ENCODE measurements at regions not wholly inside any gene's neighbourhood (a gene's known extent, or its start where the extent isn't known, plus 50 kb on each side); places are given as distances from the start of the nearest gene placed in this dataset.

DNA sequence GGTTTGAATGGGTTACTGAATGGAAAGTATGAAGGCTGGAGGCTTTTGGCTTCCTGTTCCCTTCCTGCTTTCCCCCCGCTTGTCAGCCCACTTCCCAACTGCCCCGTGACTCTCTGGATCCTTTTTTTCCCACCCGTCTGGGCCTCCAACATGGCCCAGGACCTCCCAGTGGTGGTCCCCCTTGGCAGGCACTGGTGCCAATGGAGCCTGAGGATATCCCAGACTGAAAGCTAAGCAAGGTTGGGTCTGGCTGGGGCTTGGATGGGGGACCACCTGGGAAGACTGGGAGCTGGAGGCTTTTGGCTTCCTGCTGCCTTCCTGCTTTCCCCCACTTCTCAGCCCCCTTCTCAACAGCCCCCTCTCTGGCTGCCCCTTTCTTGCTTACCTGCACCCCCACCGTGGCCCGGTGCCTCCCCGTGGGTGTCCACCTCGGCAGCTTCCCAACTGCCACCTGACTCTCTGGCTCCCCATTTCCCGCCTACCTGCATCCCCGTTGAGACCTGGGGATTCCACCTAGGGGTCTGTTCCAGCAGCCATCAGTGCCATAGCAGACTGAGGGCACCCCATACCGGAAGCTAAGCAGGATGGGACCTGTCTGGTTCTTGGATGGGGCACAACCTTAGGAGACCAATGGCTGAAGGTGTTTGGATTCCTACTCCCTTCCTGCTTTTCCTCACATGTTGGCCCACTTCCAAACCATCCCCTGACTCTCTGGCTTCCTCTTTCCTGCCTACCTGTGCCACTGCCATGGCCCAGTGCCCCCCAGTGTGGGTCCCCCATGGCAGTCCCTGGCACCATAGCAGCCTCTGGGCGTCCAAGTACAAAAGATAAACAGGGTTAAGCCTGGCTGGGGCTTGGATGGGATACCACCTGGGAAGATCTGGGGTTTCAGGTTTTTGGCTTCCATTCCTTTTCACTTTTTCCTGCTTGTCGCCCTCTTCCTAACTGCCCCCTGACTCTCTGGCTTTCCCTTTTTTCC lies 2295.3 kb downstream of the TP53TG3F start:
- Histone ChIP-seq H3K9me3 (peaks cover 8% of the 10 kb centered on the region), H3K4me3 (no peak overlapping the region), H3K27me3 (ENCODE audit: insufficient read depth in 3 of 3, low read length in 2 of 3) (peaks cover 0 to 4% (median 0%) of the 10 kb centered on the region in 3 donors), H3K4me1 (no peaks in the 10 kb centered on the region), H3K27ac (no peak overlapping the region), H3K36me3 (ENCODE audit: insufficient read depth in 1 of 2, low read depth in 1 of 2) (no peaks in the 10 kb centered on the region)
- DNase-seq: no peak
- WGBS, 3 donors: 67 to 79% (median 72%) methylated on average over 11 to 12 of the region's 12 CpGs
- TF ChIP-seq, protein P1, sequence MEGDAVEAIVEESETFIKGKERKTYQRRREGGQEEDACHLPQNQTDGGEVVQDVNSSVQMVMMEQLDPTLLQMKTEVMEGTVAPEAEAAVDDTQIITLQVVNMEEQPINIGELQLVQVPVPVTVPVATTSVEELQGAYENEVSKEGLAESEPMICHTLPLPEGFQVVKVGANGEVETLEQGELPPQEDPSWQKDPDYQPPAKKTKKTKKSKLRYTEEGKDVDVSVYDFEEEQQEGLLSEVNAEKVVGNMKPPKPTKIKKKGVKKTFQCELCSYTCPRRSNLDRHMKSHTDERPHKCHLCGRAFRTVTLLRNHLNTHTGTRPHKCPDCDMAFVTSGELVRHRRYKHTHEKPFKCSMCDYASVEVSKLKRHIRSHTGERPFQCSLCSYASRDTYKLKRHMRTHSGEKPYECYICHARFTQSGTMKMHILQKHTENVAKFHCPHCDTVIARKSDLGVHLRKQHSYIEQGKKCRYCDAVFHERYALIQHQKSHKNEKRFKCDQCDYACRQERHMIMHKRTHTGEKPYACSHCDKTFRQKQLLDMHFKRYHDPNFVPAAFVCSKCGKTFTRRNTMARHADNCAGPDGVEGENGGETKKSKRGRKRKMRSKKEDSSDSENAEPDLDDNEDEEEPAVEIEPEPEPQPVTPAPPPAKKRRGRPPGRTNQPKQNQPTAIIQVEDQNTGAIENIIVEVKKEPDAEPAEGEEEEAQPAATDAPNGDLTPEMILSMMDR (IDR thresholded peaks at IDR 0.05): no peak
- ATAC-seq: no peak
- intact Hi-C loops (cut with DNase I): loop anchor here in 1 of 2 donors (10.0 kb wide), 1 partner anchor 80 kb away; no protein-coding TSS in a partner anchor

DNA sequence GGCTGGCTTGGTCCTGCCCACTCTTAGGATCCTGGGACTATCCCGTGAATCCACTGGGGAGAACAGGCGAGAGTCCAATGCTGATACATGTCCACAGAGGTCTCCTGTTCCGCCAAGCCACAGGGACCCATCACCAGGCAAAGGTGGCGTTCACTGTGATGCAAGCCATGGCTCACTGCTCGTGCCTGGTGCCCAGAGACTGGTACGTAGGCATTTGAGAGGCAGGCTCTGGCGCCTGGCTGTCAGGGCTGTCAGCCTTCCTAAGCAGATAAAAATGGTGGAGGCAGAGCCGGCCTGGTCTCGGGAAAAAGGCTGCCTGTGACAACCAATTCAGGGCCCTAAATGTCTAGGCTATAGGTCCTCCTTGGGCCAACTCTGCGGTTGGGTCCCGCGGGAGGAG lies 2329.0 kb downstream of the TP53TG3F start:
- WGBS, 3 donors: 67 to 75% (median 73%) methylated on average over 12 of the region's 12 CpGs

DNA sequence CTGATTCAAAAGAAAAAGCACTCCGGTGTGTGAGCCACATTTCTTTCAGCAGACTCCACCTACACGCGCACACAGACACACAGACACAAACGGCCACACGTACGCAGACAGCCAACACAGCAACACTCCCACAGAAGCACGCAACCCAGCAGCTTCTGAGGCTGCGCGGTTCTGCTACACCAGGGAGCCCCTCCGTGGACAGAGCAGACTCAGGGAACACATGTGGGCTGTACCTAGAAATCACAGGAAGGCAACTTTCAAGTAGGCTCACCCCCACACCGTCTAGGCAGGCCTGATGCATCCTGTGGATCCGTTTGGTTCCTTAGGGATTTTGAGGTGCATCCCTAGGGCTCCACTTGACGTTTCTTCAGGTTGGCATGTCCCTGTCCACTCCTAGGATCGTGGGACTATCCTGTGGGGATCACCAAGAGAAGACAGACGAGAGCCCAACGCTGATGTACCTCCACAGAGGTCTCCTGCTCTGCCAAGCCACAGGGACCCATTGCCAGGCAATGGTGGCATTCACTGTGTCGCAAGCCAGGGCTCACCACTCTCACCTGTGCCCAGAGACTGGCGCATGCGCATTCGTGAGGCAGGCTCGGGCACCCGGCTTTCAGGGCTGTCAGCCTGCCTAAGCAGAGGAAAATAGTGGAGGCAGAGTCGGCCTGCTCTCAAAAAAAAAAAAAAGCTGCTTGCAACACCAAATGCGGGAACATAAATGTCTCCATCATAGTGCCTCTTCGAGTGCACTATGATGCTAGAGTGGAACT lies 2333.3 kb downstream of the TP53TG3F start:
- Histone ChIP-seq H3K36me3 (ENCODE audit: insufficient read depth in 1 of 2, low read depth in 1 of 2) (no peaks in the 10 kb centered on the region), H3K27me3 (ENCODE audit: insufficient read depth in 3 of 3, low read length in 2 of 3) (no peaks in the 10 kb centered on the region), H3K27ac (no peak overlapping the region), H3K4me1 (no peaks in the 10 kb centered on the region), H3K9me3 (no peaks in the 10 kb centered on the region), H3K4me3 (no peak overlapping the region)
- TF ChIP-seq, protein P1 (IDR thresholded peaks at IDR 0.05): no peak
- intact Hi-C loops (cut with DNase I): no loop called here
- ATAC-seq (no peak), DNase-seq (no peak)
- WGBS, 3 donors: 74 to 75% (median 74%) methylated on average over 25 of the region's 25 CpGs

More for the DNA sequence above, 2329.0 kb downstream of the TP53TG3F start:
- no peak overlapping the region for H3K27ac ChIP-seq
- intact Hi-C loops (cut with DNase I): no loop called here
- H3K4me1 ChIP-seq: no peaks in the 10 kb centered on the region
- peaks cover 7% of the 10 kb centered on the region for H3K9me3 ChIP-seq
- no peak overlapping the region for H3K4me3 ChIP-seq
- TF ChIP-seq, protein P1 (IDR thresholded peaks at IDR 0.05): no peak
- no peak for ATAC-seq
- H3K36me3 ChIP-seq (ENCODE audit: insufficient read depth in 1 of 2, low read depth in 1 of 2): no peaks in the 10 kb centered on the region
- H3K27me3 ChIP-seq (ENCODE audit: insufficient read depth in 3 of 3, low read length in 2 of 3): no peaks in the 10 kb centered on the region
- no peak for DNase-seq

DNA sequence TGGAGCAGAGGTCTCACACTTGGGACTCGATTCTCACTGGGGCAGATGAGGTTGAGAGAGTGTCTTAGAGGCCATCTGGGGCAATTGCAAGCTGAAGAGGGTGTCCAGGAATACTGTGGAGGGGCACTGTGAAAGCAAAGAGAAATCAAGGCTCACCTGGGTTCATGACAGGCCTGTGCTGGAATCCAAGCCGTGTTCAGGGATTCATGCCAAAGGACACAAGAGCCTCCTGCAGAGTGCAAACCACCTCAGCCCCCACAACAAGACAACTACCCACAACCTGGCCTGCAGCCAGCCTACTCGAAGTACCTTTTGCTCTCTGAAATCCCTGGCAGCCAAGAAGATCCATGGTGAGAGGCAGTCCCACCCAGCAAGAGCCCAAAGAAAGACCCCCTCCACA lies 2334.2 kb downstream of the TP53TG3F start:
- no peak overlapping the region for H3K4me3 ChIP-seq
- ATAC-seq (no peak), DNase-seq (no peak)
- TF ChIP-seq, protein P1 (IDR thresholded peaks at IDR 0.05): no peak
- H3K9me3 ChIP-seq: no peaks in the 10 kb centered on the region
- WGBS, 3 donors: 46 to 49% (median 48%) methylated on average over 3 of the region's 3 CpGs
- H3K4me1 ChIP-seq: no peaks in the 10 kb centered on the region
- no peaks in the 10 kb centered on the region for H3K27me3 ChIP-seq (ENCODE audit: insufficient read depth in 3 of 3, low read length in 2 of 3)
- no peaks in the 10 kb centered on the region for H3K36me3 ChIP-seq (ENCODE audit: insufficient read depth in 1 of 2, low read depth in 1 of 2)
- intact Hi-C loops (cut with DNase I): no loop called here
- no peak overlapping the region for H3K27ac ChIP-seq
